CD4-positive, alpha-beta memory T cell (primary cell): ENCODE measurements at regions not wholly inside any gene's neighbourhood (a gene's known extent, or its start where the extent isn't known, plus 50 kb on each side); places are given as distances from the start of the nearest gene placed in this dataset.

Source experiments
- CTCF ChIA-PET: fragments of 350-600 bp; sonication (Branson Sonifier 250); formaldehyde crosslinking; loops from one replicate; lab custom pipeline; 2021; ENCODE audit warnings: inconsistent platforms; ENCODE audit not compliant: partially characterized antibody; lab: Charles Lee
- POLR2A ChIA-PET: fragments of 350-600 bp; sonication (Branson Sonifier 250); formaldehyde crosslinking; loops from one replicate; lab custom pipeline; 2021; ENCODE audit not compliant: partially characterized antibody; lab: Charles Lee
- DNase-seq, 5 donors: peaks; one replicate each; pipeline versions ENCODE4 v3.0.0 to v3.0.0-alpha.2; 2020 to 2022; ENCODE audit warnings: mixed read lengths in 1 of 5
- H3K27ac ChIP-seq: one replicate; pipeline ENCODE4 v1.7.0; 2013; ENCODE audit warnings: low read depth, low read length
- H3K27me3 ChIP-seq: 2 replicates; pipeline ENCODE4 v1.7.0; 2013; ENCODE audit warnings: mild to moderate bottlenecking, low read length, moderate library complexity; ENCODE audit not compliant: insufficient read depth
- H3K36me3 ChIP-seq: 2 replicates; pipeline ENCODE4 v1.7.0; 2013; ENCODE audit warnings: mild to moderate bottlenecking, low read length, moderate library complexity; ENCODE audit not compliant: insufficient read depth
- H3K4me1 ChIP-seq: 2 replicates; pipeline ENCODE4 v1.7.0; 2013; ENCODE audit warnings: mild to moderate bottlenecking, low read length, moderate library complexity; ENCODE audit not compliant: insufficient read depth
- H3K4me3 ChIP-seq, 2 donors: one replicate each; pipeline ENCODE4 v1.7.0; 2013; ENCODE audit warnings: low read length in 2 of 2, mild to moderate bottlenecking in 1 of 2
- H3K9me3 ChIP-seq, 2 donors: one replicate each; pipeline ENCODE4 v1.7.0; 2013; ENCODE audit warnings: low read length in 2 of 2, control low read depth in 1 of 2; ENCODE audit not compliant: control insufficient read depth in 1 of 2
- H3K27ac Mint-ChIP-seq, 7 donors: one replicate each; pipeline ENCODE4 v1.8.0; 2020 to 2021; ENCODE audit warnings: mixed read lengths in 7 of 7, mild to moderate bottlenecking in 6 of 7, inconsistent platforms in 3 of 7, moderate library complexity in 3 of 7
- H3K27me3 Mint-ChIP-seq, 2 donors: one replicate each; pipeline ENCODE4 v1.8.0; 2020 to 2021; ENCODE audit warnings: mixed read lengths in 2 of 2
- H3K36me3 Mint-ChIP-seq, 2 donors: one replicate each; pipeline ENCODE4 v1.8.0; 2020 to 2021; ENCODE audit warnings: mixed read lengths in 2 of 2, inconsistent platforms in 1 of 2, mild to moderate bottlenecking in 1 of 2
- H3K4me1 Mint-ChIP-seq, 4 donors: one replicate each; pipeline ENCODE4 v1.8.0; 2020 to 2021; ENCODE audit warnings: mixed read lengths in 4 of 4, mild to moderate bottlenecking in 1 of 4
- H3K4me3 Mint-ChIP-seq, 8 donors: one replicate each; pipeline ENCODE4 v1.8.0; 2020 to 2021; ENCODE audit warnings: mixed read lengths in 8 of 8, mild to moderate bottlenecking in 7 of 8, moderate library complexity in 6 of 8, inconsistent platforms in 3 of 8
- H3K9me3 Mint-ChIP-seq, 8 donors: one replicate each; pipeline ENCODE4 v1.8.0; 2020 to 2021; ENCODE audit warnings: mixed read lengths in 8 of 8, mild to moderate bottlenecking in 5 of 8, inconsistent platforms in 3 of 8, moderate library complexity in 1 of 8
- intact Hi-C: fragments of 100-400 bp; cut with micrococcal nuclease; formaldehyde crosslinking; loops from one replicate; pipeline ENCODE4 v1.15.1; 2023

- Mint-ChIP-seq H3K27me3 (no peaks in the 10 kb centered on the region), H3K4me1 (no peaks in the 10 kb centered on the region), H3K27ac (no peak overlapping the region), H3K4me3 (no peak overlapping the region), H3K9me3 (no peaks in the 10 kb centered on the region), H3K36me3 (no peaks in the 10 kb centered on the region)
- Histone ChIP-seq H3K36me3 (no peaks in the 10 kb centered on the region), H3K4me3 (no peak overlapping the region), H3K27me3 (no peaks in the 10 kb centered on the region), H3K27ac (no peak overlapping the region), H3K9me3 (no peaks in the 10 kb centered on the region), H3K4me1 (no peaks in the 10 kb centered on the region)
- CTCF ChIA-PET, result no interaction called here
- intact Hi-C loops, result no loop called here
- POLR2A ChIA-PET, result no interaction called here
- no peak for DNase-seq
These were observed 423.7 kb downstream of the ANXA1 start for GRCh38 chr9:73575101-73576060.

GRCh38 chr9:73577848-73578247 is 426.2 kb downstream of the ANXA1 start:
- no peaks in the 10 kb centered on the region for H3K27me3 Mint-ChIP-seq
- Histone ChIP-seq H3K36me3 (no peaks in the 10 kb centered on the region), H3K27ac (no peak overlapping the region), H3K4me1 (no peaks in the 10 kb centered on the region), H3K4me3 (no peak overlapping the region), H3K27me3 (no peaks in the 10 kb centered on the region), H3K9me3 (no peaks in the 10 kb centered on the region)
- ChIA-PET CTCF (no interaction called here), POLR2A (no interaction called here)
- H3K4me3 Mint-ChIP-seq, result no peak overlapping the region
- no peaks in the 10 kb centered on the region for H3K36me3 Mint-ChIP-seq
- H3K9me3 Mint-ChIP-seq, result no peaks in the 10 kb centered on the region
- H3K27ac Mint-ChIP-seq, result no peak overlapping the region
- DNase-seq, result no peak
- H3K4me1 Mint-ChIP-seq, result no peaks in the 10 kb centered on the region
- intact Hi-C loops, result no loop called here

GRCh38 chr9:73579823-73580222 is 428.2 kb downstream of the ANXA1 start:
- intact Hi-C loops, result no loop called here
- no peak overlapping the region for H3K27ac ChIP-seq
- CTCF ChIA-PET, result no interaction called here
- POLR2A ChIA-PET, result no interaction called here
- no peak overlapping the region for H3K27ac Mint-ChIP-seq
- no peaks in the 10 kb centered on the region for H3K36me3 Mint-ChIP-seq
- H3K9me3 ChIP-seq, result no peaks in the 10 kb centered on the region
- H3K36me3 ChIP-seq, result no peaks in the 10 kb centered on the region
- no peaks in the 10 kb centered on the region for H3K4me1 ChIP-seq
- no peaks in the 10 kb centered on the region for H3K27me3 ChIP-seq
- DNase-seq, result no peak
- no peak overlapping the region for H3K4me3 ChIP-seq
- no peaks in the 10 kb centered on the region for H3K9me3 Mint-ChIP-seq
- no peaks in the 10 kb centered on the region for H3K27me3 Mint-ChIP-seq
- H3K4me1 Mint-ChIP-seq, result no peaks in the 10 kb centered on the region
- H3K4me3 Mint-ChIP-seq, result no peak overlapping the region

- Histone ChIP-seq H3K4me1 (no peaks in the 10 kb centered on the region), H3K27me3 (no peaks in the 10 kb centered on the region), H3K27ac (no peak overlapping the region), H3K36me3 (no peaks in the 10 kb centered on the region), H3K9me3 (no peaks in the 10 kb centered on the region), H3K4me3 (no peak overlapping the region)
- no peaks in the 10 kb centered on the region for H3K36me3 Mint-ChIP-seq
- peaks cover 0 to under 1% (median 0%) of the 10 kb centered on the region in 8 donors for H3K9me3 Mint-ChIP-seq
- intact Hi-C loops, result no loop called here
- H3K27ac Mint-ChIP-seq, result no peak overlapping the region
- DNase-seq, result no peak
- no peaks in the 10 kb centered on the region for H3K27me3 Mint-ChIP-seq
- H3K4me1 Mint-ChIP-seq, result no peaks in the 10 kb centered on the region
- POLR2A ChIA-PET, result no interaction called here
- CTCF ChIA-PET, result no interaction called here
- H3K4me3 Mint-ChIP-seq, result no peak overlapping the region
These were observed 431.9 kb downstream of the ANXA1 start for GRCh38 chr9:73583576-73583975.

GRCh38 chr9:73595036-73595545 is 443.4 kb downstream of the ANXA1 start:
- no peak overlapping the region for H3K27ac ChIP-seq
- no peak overlapping the region for H3K4me3 Mint-ChIP-seq
- POLR2A ChIA-PET, result no interaction called here
- intact Hi-C loops, result no loop called here
- DNase-seq, result no peak
- no peaks in the 10 kb centered on the region for H3K4me1 Mint-ChIP-seq
- H3K4me3 ChIP-seq, result no peak overlapping the region
- H3K9me3 Mint-ChIP-seq, result no peaks in the 10 kb centered on the region
- CTCF ChIA-PET, result no interaction called here
- no peaks in the 10 kb centered on the region for H3K4me1 ChIP-seq
- no peaks in the 10 kb centered on the region for H3K36me3 ChIP-seq
- H3K27ac Mint-ChIP-seq, result no peak overlapping the region
- H3K27me3 ChIP-seq, result no peaks in the 10 kb centered on the region
- H3K9me3 ChIP-seq, result no peaks in the 10 kb centered on the region
- H3K27me3 Mint-ChIP-seq, result no peaks in the 10 kb centered on the region
- no peaks in the 10 kb centered on the region for H3K36me3 Mint-ChIP-seq

- H3K36me3 ChIP-seq, result no peaks in the 10 kb centered on the region
- H3K4me1 ChIP-seq, result no peaks in the 10 kb centered on the region
- no peaks in the 10 kb centered on the region for H3K27me3 ChIP-seq
- H3K9me3 ChIP-seq, result no peaks in the 10 kb centered on the region
- H3K27ac ChIP-seq, result no peak overlapping the region
- intact Hi-C loops, result no loop called here
- H3K4me3 ChIP-seq, result no peak overlapping the region
- CTCF ChIA-PET, result no interaction called here
- H3K4me3 Mint-ChIP-seq, result no peak overlapping the region
- no peaks in the 10 kb centered on the region for H3K36me3 Mint-ChIP-seq
- DNase-seq, result no peak
- POLR2A ChIA-PET, result no interaction called here
- H3K9me3 Mint-ChIP-seq, result peaks cover 0 to 3% (median 0%) of the 10 kb centered on the region in 8 donors
- no peaks in the 10 kb centered on the region for H3K27me3 Mint-ChIP-seq
- no peaks in the 10 kb centered on the region for H3K4me1 Mint-ChIP-seq
- H3K27ac Mint-ChIP-seq, result no peak overlapping the region
These were observed 444.7 kb downstream of the ANXA1 start for GRCh38 chr9:73596321-73596720.

- no peak overlapping the region for H3K27ac Mint-ChIP-seq
- intact Hi-C loops, result no loop called here
- Histone ChIP-seq H3K27ac (no peak overlapping the region), H3K4me1 (no peaks in the 10 kb centered on the region), H3K36me3 (no peaks in the 10 kb centered on the region), H3K4me3 (no peak overlapping the region), H3K9me3 (no peaks in the 10 kb centered on the region), H3K27me3 (no peaks in the 10 kb centered on the region)
- peaks cover 0 to 3% (median 0%) of the 10 kb centered on the region in 8 donors for H3K9me3 Mint-ChIP-seq
- no peaks in the 10 kb centered on the region for H3K4me1 Mint-ChIP-seq
- no peaks in the 10 kb centered on the region for H3K36me3 Mint-ChIP-seq
- DNase-seq, result no peak
- ChIA-PET POLR2A (no interaction called here), CTCF (no interaction called here)
- no peaks in the 10 kb centered on the region for H3K27me3 Mint-ChIP-seq
- no peak overlapping the region for H3K4me3 Mint-ChIP-seq
These were observed 445.4 kb downstream of the ANXA1 start for GRCh38 chr9:73597039-73597438.
